PC-3 (cell line): ENCODE measurements at regions not wholly inside any gene's neighbourhood (a gene's known extent, or its start where the extent isn't known, plus 50 kb on each side); places are given as distances from the start of the nearest gene placed in this dataset.

ENCODE experiments used
- CTCF ChIP-seq: fragments of 300-600 bp; sonication (generic); conservative IDR thresholded peaks from 2 replicates; pipeline ENCODE4 v1.5.1; 2017; ENCODE audit warnings: antibody characterized with exemption, low read depth, mild to moderate bottlenecking, low read length
- EZH2 ChIP-seq: fragments of 300-600 bp; sonication (generic); IDR thresholded peaks from one replicate; pipeline ENCODE4 v1.6.1; 2017; ENCODE audit warnings: antibody characterized with exemption, mild to moderate bottlenecking, low read length; ENCODE audit not compliant: unreplicated experiment
- EZH2phosphoT487 ChIP-seq: fragments of 300-600 bp; sonication (generic); IDR thresholded peaks from 2 replicates; pipeline ENCODE4 v1.6.1; 2018; ENCODE audit warnings: mild to moderate bottlenecking, antibody characterized with exemption, low read length, borderline replicate concordance

- TF ChIP-seq CTCF (no peak), EZH2 (no peak), EZH2phosphoT487 (no peak)
Observed at GRCh38 chr12:23008623-23009022, 383.7 kb downstream of the ETNK1 start.
